HEK293T (cell line): ENCODE measurements at regions not wholly inside any gene's neighbourhood (a gene's known extent, or its start where the extent isn't known, plus 50 kb on each side); places are given as distances from the start of the nearest gene placed in this dataset.

Experiments
- FOXA1 ChIP-seq: fragments of 450-650 bp; IDR thresholded peaks from 2 replicates; pipeline ENCODE4 v1.6.1; 2016; ENCODE audit warnings: mild to moderate bottlenecking
- LEF1 ChIP-seq: fragments of 450-650 bp; IDR thresholded peaks from 2 replicates; pipeline ENCODE4 v1.6.1; 2017; ENCODE audit warnings: mild to moderate bottlenecking, borderline replicate concordance

DNA sequence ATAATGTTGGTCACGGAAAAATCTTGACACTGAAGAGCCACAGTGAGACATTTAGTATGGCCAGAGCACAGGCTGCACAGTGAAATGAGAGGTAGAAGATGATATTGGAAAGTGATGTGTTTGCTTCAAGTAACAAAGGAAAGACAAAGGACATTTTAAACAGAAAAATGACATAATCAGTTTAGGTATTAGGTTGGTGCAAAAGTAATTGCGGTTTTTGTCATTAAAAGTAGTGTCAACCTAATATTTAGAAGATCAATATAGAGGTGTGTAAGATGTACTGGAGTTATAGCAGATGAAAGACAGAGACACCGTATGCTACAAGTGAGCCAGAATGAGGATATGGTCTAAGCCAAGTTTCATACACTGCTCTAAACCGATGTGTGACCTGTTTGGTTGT is 253.0 kb upstream of the PPFIA2 start:
- TF ChIP-seq FOXA1 (no peak), LEF1 (no peak)
